ENCODE measurements at regions not wholly inside any gene's neighbourhood (a gene's known extent, or its start where the extent isn't known, plus 50 kb on each side); places are given as distances from the start of the nearest gene placed in this dataset.
"Not testable (repeated sequence)": the region's sequence is repeated elsewhere in the genome, so short reads cannot be mapped to it uniquely, and the experiment has no call there.

DNA sequence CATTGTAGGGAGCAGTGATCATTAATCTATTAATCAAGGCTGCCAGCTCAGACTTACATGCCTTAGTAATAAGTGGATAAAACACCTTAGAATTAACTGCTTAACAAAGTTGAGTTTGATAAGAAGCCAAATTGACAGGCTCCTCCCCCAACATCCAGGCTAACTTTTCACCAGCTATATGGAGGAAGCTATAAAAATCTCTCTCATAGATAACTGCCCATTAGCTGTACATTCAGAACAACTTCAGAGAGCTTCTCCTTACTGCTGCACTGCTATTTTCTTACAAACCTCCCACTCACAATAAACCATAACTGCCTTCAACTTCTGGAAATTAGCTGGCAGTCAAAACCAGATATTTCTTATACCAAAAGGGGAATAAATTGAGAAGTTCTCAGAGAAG lies 364.1 kb downstream of the PRELID2 start:
- CTCF ChIA-PET, result no interaction called here
- Mint-ChIP-seq H3K9me3 (peaks cover 13% of the 10 kb centered on the region), H3K4me1 (no peaks in the 10 kb centered on the region), H3K4me3 (no peak overlapping the region), H3K27me3 (no peaks in the 10 kb centered on the region), H3K36me3 (ENCODE audit: low read depth) (no peaks in the 10 kb centered on the region), H3K27ac (no peak overlapping the region)
- DNase-seq, result no peak
- POLR2A ChIA-PET, result no interaction called here

GRCh38 chr5:145470396-145470979 lies 364.7 kb downstream of the PRELID2 start:
- ChIA-PET POLR2A (no interaction called here), CTCF (no interaction called here)
- peaks cover 13% of the 10 kb centered on the region for H3K9me3 Mint-ChIP-seq
- no peaks in the 10 kb centered on the region for H3K36me3 Mint-ChIP-seq (ENCODE audit: low read depth)
- H3K27me3 Mint-ChIP-seq, result no peaks in the 10 kb centered on the region
- H3K4me3 Mint-ChIP-seq, result no peak overlapping the region
- H3K4me1 Mint-ChIP-seq, result no peaks in the 10 kb centered on the region
- H3K27ac Mint-ChIP-seq, result no peak overlapping the region
- DNase-seq, result no peak

GRCh38 chr5:145467446-145467845 lies 367.7 kb downstream of the PRELID2 start:
- POLR2A ChIA-PET, result no interaction called here
- Mint-ChIP-seq H3K4me1 (no peaks in the 10 kb centered on the region), H3K4me3 (no peak overlapping the region), H3K27ac (no peak overlapping the region), H3K36me3 (ENCODE audit: low read depth) (no peaks in the 10 kb centered on the region), H3K9me3 (peaks cover 8% of the 10 kb centered on the region), H3K27me3 (no peaks in the 10 kb centered on the region)
- CTCF ChIA-PET, result no interaction called here
- no peak for DNase-seq

DNA sequence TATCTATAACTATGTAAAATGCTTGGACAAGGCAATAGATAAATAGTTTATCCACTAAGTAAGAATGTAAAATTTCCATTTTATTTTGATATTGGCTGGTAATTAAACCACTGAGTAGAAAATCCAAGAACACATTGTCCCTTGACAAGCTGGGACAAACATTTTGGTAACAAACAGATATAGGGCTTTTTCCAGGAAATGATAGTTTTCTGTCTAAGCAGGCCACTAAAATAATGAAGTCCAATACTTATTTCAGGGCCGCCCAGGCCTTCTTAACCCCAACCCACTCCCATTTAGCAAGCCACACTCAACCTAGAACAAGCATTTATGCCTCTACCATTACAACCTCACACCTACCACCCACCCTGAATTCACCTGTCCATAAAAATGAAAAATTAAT lies 368.6 kb downstream of the PRELID2 start:
- no peaks in the 10 kb centered on the region for H3K36me3 Mint-ChIP-seq (ENCODE audit: low read depth)

DNA sequence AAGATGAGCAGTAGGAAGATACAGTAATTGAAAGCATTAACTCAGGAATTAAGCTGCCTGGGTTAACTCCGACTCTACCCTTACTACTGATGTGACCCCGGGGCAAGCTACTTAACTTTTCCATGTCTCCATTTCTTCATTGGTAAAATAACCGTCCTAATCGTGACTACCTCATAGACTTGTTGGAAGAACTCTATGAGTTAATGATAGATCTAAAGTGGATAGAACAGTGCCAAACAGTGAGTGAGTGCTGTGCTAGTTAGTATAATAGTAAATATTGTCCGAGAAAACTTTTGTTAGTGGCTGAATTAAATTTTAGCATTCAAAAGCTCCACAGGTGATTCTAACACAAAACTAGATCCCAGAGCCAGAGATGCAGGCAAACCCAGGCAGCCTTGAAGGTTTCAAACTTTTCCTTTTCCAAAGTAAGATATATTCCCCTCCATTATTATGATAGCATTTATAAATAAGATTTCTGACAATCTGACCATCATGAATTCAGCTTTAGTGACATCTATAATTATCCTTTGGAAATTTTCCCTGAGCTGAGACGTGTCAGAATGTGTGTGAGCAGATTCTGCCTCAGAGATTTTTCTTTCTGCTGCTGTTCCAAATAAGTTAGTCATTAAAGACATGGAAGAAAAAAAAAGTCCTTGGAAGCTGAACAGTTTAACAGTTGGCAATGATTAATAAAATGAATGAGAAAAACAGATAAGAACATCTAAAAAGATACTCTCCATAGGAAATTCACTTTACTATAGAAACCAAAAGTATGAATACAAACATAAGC lies 369.5 kb downstream of the PRELID2 start:
- no peaks in the 10 kb centered on the region for H3K36me3 Mint-ChIP-seq (ENCODE audit: low read depth)
- H3K9me3 Mint-ChIP-seq, result peaks cover 6% of the 10 kb centered on the region
- H3K27ac Mint-ChIP-seq, result no peak overlapping the region
- H3K27me3 Mint-ChIP-seq, result no peaks in the 10 kb centered on the region
- ChIA-PET POLR2A (no interaction called here), CTCF (no interaction called here)
- H3K4me3 Mint-ChIP-seq, result no peak overlapping the region
- H3K4me1 Mint-ChIP-seq, result no peaks in the 10 kb centered on the region
- no peak for DNase-seq

More for the DNA sequence above, 368.6 kb downstream of the PRELID2 start:
- no peak for DNase-seq
- no peak overlapping the region for H3K27ac Mint-ChIP-seq
- H3K27me3 Mint-ChIP-seq, result no peaks in the 10 kb centered on the region
- no peak overlapping the region for H3K4me3 Mint-ChIP-seq
- CTCF ChIA-PET, result no interaction called here
- H3K9me3 Mint-ChIP-seq, result peaks cover 7% of the 10 kb centered on the region
- no peaks in the 10 kb centered on the region for H3K4me1 Mint-ChIP-seq
- POLR2A ChIA-PET, result no interaction called here

- H3K4me3 Mint-ChIP-seq, result no peak overlapping the region
- no peaks in the 10 kb centered on the region for H3K4me1 Mint-ChIP-seq
- POLR2A ChIA-PET, result no interaction called here
- H3K36me3 Mint-ChIP-seq (ENCODE audit: low read depth), result no peaks in the 10 kb centered on the region
- no peaks in the 10 kb centered on the region for H3K9me3 Mint-ChIP-seq
- H3K27me3 Mint-ChIP-seq, result no peaks in the 10 kb centered on the region
- no peak for DNase-seq
- H3K27ac Mint-ChIP-seq, result no peak overlapping the region
- CTCF ChIA-PET, result no interaction called here
These were observed 371.0 kb downstream of the PRELID2 start for GRCh38 chr5:145464171-145464570.

GRCh38 chr5:145463634-145464033 lies 371.5 kb downstream of the PRELID2 start:
- H3K36me3 Mint-ChIP-seq (ENCODE audit: low read depth), result no peaks in the 10 kb centered on the region
- no peaks in the 10 kb centered on the region for H3K9me3 Mint-ChIP-seq
- no peaks in the 10 kb centered on the region for H3K4me1 Mint-ChIP-seq
- H3K27me3 Mint-ChIP-seq, result no peaks in the 10 kb centered on the region
- POLR2A ChIA-PET, result no interaction called here
- H3K27ac Mint-ChIP-seq, result no peak overlapping the region
- DNase-seq, result no peak
- CTCF ChIA-PET, result no interaction called here
- no peak overlapping the region for H3K4me3 Mint-ChIP-seq

GRCh38 chr5:145462525-145462924 lies 372.6 kb downstream of the PRELID2 start:
- ChIA-PET POLR2A (no interaction called here), CTCF (no interaction called here)
- Mint-ChIP-seq H3K4me1 (no peaks in the 10 kb centered on the region), H3K9me3 (no peaks in the 10 kb centered on the region), H3K27me3 (no peaks in the 10 kb centered on the region), H3K36me3 (ENCODE audit: low read depth) (no peaks in the 10 kb centered on the region), H3K27ac (no peak overlapping the region), H3K4me3 (no peak overlapping the region)
- no peak for DNase-seq

- no peak overlapping the region for H3K27ac Mint-ChIP-seq
- H3K27me3 Mint-ChIP-seq, result no peaks in the 10 kb centered on the region
- no peaks in the 10 kb centered on the region for H3K36me3 Mint-ChIP-seq (ENCODE audit: low read depth)
- DNase-seq, result no peak
- ChIA-PET POLR2A (no interaction called here), CTCF (no interaction called here)
- no peaks in the 10 kb centered on the region for H3K4me1 Mint-ChIP-seq
- H3K4me3 Mint-ChIP-seq, result no peak overlapping the region
- peaks cover 9% of the 10 kb centered on the region for H3K9me3 Mint-ChIP-seq
These were observed 384.8 kb downstream of the PRELID2 start for GRCh38 chr5:145450286-145450885.

GRCh38 chr5:145449794-145450193 lies 385.3 kb downstream of the PRELID2 start:
- no peak for DNase-seq
- POLR2A ChIA-PET, result no interaction called here
- CTCF ChIA-PET, result no interaction called here
- Mint-ChIP-seq H3K27me3 (no peaks in the 10 kb centered on the region), H3K9me3 (peaks cover 9% of the 10 kb centered on the region), H3K27ac (no peak overlapping the region), H3K36me3 (ENCODE audit: low read depth) (no peaks in the 10 kb centered on the region), H3K4me1 (no peaks in the 10 kb centered on the region), H3K4me3 (no peak overlapping the region)

- H3K4me3 Mint-ChIP-seq; CTCF ChIA-PET; H3K36me3 Mint-ChIP-seq (ENCODE audit: low read depth); H3K27me3 Mint-ChIP-seq; POLR2A ChIA-PET; DNase-seq; H3K27ac Mint-ChIP-seq; H3K4me1 Mint-ChIP-seq: not testable (repeated sequence)
- peaks cover 14% of the 10 kb centered on the region for H3K9me3 Mint-ChIP-seq
These were observed 388.3 kb downstream of the PRELID2 start for GRCh38 chr5:145446875-145447274.

DNA sequence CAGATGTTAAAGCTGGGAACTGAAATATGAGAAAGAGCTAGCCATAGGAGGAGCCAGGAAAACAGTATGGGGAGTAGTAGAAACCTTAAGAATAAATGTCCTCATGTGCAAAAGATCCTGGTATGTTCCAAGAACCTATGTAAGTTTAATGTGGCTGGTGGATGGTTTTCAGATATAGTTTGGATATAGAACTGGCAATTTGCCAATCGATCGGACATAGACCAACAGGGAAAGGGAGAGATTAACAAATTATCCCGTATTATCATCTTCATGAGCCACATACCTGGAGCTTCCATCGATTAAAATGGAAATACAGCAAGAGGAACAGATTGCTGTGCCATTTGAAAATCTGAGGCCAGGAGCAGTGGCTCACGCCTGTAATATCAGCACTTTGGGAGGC lies 388.7 kb downstream of the PRELID2 start:
- H3K27ac Mint-ChIP-seq, result no peak overlapping the region
- ChIA-PET CTCF (no interaction called here), POLR2A (no interaction called here)
- no peaks in the 10 kb centered on the region for H3K36me3 Mint-ChIP-seq (ENCODE audit: low read depth)
- H3K4me3 Mint-ChIP-seq, result no peak overlapping the region
- H3K27me3 Mint-ChIP-seq, result no peaks in the 10 kb centered on the region
- DNase-seq, result no peak
- peaks cover 14% of the 10 kb centered on the region for H3K9me3 Mint-ChIP-seq
- H3K4me1 Mint-ChIP-seq, result no peaks in the 10 kb centered on the region

- POLR2A ChIA-PET, result no interaction called here
- no peaks in the 10 kb centered on the region for H3K4me1 Mint-ChIP-seq
- H3K27me3 Mint-ChIP-seq, result no peaks in the 10 kb centered on the region
- H3K9me3 Mint-ChIP-seq, result peaks cover 17% of the 10 kb centered on the region
- H3K36me3 Mint-ChIP-seq (ENCODE audit: low read depth), result no peaks in the 10 kb centered on the region
- no peak overlapping the region for H3K27ac Mint-ChIP-seq
- DNase-seq, result no peak
- CTCF ChIA-PET, result no interaction called here
- no peak overlapping the region for H3K4me3 Mint-ChIP-seq
These were observed 390.1 kb downstream of the PRELID2 start for GRCh38 chr5:145445027-145445426.

DNA sequence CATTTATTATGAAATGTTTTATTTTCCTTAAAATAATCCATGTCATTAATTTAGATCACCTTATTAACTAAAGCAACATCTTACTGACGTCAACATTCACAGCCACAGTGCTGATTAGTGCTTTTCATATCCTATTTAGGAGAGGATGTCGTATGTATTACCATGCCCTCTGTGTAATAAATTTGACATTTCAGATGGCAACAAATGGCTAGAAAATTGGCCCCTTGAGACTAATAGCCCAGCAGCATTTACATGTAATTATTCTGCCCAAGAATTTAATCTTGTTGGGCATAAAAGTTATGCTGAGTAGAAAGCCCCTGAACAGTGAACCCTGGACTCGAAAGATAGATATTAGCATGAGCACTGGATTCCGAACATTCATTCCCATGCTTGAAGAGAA lies 391.2 kb downstream of the PRELID2 start:
- ChIA-PET CTCF (no interaction called here), POLR2A (no interaction called here)
- Mint-ChIP-seq H3K36me3 (ENCODE audit: low read depth) (no peaks in the 10 kb centered on the region), H3K4me3 (no peak overlapping the region), H3K27ac (no peak overlapping the region), H3K4me1 (no peaks in the 10 kb centered on the region), H3K27me3 (no peaks in the 10 kb centered on the region), H3K9me3 (peaks cover 21% of the 10 kb centered on the region)
- no peak for DNase-seq
